K562 (cell line): ENCODE measurements at regions not wholly inside any gene's neighbourhood (a gene's known extent, or its start where the extent isn't known, plus 50 kb on each side); places are given as distances from the start of the nearest gene placed in this dataset.

Experiments used
- ARID1B ChIP-seq: fragments of 450-650 bp; IDR thresholded peaks from 2 replicates; pipeline ENCODE4 v1.6.1; 2016; ENCODE audit warnings: antibody characterized with exemption, mild to moderate bottlenecking, inconsistent platforms
- BRF1 ChIP-seq: IDR thresholded peaks from 3 replicates; pipeline ENCODE4 v1.6.1; 2011; ENCODE audit warnings: borderline replicate concordance, mild to moderate bottlenecking; ENCODE audit not compliant: insufficient read length; ENCODE audit errors: extremely low read depth
- CEBPB ChIP-seq: fragments of 450-650 bp; IDR thresholded peaks from 2 replicates; pipeline ENCODE4 v1.6.1; 2016; ENCODE audit warnings: missing genetic modification characterization, missing compliant biosample characterization
- EZH2 ChIP-seq: IDR thresholded peaks from 2 replicates; pipeline ENCODE4 v1.6.1; 2012; ENCODE audit warnings: low read depth, mild to moderate bottlenecking, inconsistent platforms, low read length, borderline replicate concordance
- MEF2D ChIP-seq: conservative IDR thresholded peaks from 2 replicates; pipeline ENCODE4 v1.6.1; 2016; ENCODE audit warnings: low read depth, missing genetic modification characterization, missing compliant biosample characterization
- NCOR1 ChIP-seq: fragments of 450-650 bp; IDR thresholded peaks from 2 replicates; pipeline ENCODE4 v1.6.1; 2016; ENCODE audit warnings: mild to moderate bottlenecking, moderate library complexity
- NFXL1 ChIP-seq: fragments of 450-650 bp; formaldehyde crosslinking; IDR thresholded peaks from 2 replicates; pipeline ENCODE4 v1.4.0; 2021; ENCODE audit warnings: mild to moderate bottlenecking
- RAD51 ChIP-seq: fragments of 450-650 bp; IDR thresholded peaks from 2 replicates; pipeline ENCODE4 v1.7.1; 2016; ENCODE audit warnings: low read depth, mild to moderate bottlenecking, borderline replicate concordance
- TF ChIP-seq, protein P1 (sequence below): fragments of 450-650 bp; conservative IDR thresholded peaks from 2 replicates; pipeline ENCODE4 v1.6.1; 2016; ENCODE audit warnings: missing genetic modification characterization, low read depth, mild to moderate bottlenecking, control low read depth, missing compliant biosample characterization
- TF ChIP-seq, protein P2 (sequence below), 3 experiments: IDR thresholded peaks in 2 of 3; conservative IDR thresholded peaks in 1 of 3; 2 replicates each; pipeline ENCODE4 v1.5.1; 2011 to 2012; ENCODE audit warnings: low read length in 3 of 3, mild to moderate bottlenecking in 3 of 3, control low read depth in 2 of 3, improper control_type of control experiment in 1 of 3, inconsistent platforms in 1 of 3, low read depth in 1 of 3, mixed read lengths in 1 of 3, moderate library complexity in 1 of 3; ENCODE audit not compliant: insufficient read depth in 2 of 3
- TF ChIP-seq, protein P3 (sequence below), 2 experiments: fragments of 450-650 bp in 1 of 2; IDR thresholded peaks; 2 replicates each; pipeline ENCODE4 v1.6.1; 2011 to 2017; ENCODE audit warnings: low read depth in 2 of 2, antibody characterized with exemption in 1 of 2, borderline replicate concordance in 1 of 2, low read length in 1 of 2, mild to moderate bottlenecking in 1 of 2, mixed read lengths in 1 of 2; ENCODE audit not compliant: control insufficient read depth in 1 of 2
- TF ChIP-seq, protein P4 (sequence below): sonication (generic); formaldehyde crosslinking; IDR thresholded peaks from 2 replicates; pipeline ENCODE4 v1.5.0; 2020; ENCODE audit warnings: missing genetic modification reagents
- TF ChIP-seq, protein P5 (sequence below): IDR thresholded peaks from 2 replicates; pipeline ENCODE4 v1.6.1; 2012; ENCODE audit warnings: low read depth, low read length, improper control_type of control experiment, borderline replicate concordance

DNA sequence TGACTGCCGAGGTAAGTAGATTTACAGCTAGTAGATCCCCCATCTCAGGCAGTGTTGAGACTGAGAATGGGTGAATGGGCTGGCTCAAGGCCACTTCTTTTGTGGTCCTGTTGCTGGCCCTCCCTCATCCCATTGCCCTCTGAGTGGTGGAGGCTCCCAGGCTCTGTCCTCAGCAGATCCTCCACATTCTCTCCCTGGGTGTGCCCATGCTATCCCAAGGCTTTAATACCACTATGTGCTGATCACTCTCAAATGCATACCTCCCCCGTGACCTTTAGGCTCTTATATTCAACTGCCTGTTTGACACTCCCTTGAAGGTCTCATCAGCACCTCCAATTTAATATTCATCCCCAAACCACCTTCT, 271.8 kb downstream of the GLI2 start:
- TF ChIP-seq, protein P1, sequence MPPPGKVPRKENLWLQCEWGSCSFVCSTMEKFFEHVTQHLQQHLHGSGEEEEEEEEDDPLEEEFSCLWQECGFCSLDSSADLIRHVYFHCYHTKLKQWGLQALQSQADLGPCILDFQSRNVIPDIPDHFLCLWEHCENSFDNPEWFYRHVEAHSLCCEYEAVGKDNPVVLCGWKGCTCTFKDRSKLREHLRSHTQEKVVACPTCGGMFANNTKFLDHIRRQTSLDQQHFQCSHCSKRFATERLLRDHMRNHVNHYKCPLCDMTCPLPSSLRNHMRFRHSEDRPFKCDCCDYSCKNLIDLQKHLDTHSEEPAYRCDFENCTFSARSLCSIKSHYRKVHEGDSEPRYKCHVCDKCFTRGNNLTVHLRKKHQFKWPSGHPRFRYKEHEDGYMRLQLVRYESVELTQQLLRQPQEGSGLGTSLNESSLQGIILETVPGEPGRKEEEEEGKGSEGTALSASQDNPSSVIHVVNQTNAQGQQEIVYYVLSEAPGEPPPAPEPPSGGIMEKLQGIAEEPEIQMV (tag) = no peak
- TF ChIP-seq, protein P2, sequence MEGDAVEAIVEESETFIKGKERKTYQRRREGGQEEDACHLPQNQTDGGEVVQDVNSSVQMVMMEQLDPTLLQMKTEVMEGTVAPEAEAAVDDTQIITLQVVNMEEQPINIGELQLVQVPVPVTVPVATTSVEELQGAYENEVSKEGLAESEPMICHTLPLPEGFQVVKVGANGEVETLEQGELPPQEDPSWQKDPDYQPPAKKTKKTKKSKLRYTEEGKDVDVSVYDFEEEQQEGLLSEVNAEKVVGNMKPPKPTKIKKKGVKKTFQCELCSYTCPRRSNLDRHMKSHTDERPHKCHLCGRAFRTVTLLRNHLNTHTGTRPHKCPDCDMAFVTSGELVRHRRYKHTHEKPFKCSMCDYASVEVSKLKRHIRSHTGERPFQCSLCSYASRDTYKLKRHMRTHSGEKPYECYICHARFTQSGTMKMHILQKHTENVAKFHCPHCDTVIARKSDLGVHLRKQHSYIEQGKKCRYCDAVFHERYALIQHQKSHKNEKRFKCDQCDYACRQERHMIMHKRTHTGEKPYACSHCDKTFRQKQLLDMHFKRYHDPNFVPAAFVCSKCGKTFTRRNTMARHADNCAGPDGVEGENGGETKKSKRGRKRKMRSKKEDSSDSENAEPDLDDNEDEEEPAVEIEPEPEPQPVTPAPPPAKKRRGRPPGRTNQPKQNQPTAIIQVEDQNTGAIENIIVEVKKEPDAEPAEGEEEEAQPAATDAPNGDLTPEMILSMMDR (IDR thresholded peaks at IDR 0.05 in 2 of 3, conservative IDR thresholded peaks at IDR 0.05 in 1 of 3; ENCODE audit: insufficient read depth in 2 of 3, low read depth in 1 of 3, low read length in 3 of 3) = no peak
- TF ChIP-seq EZH2 (no peak), NCOR1 (no peak), RAD51 (no peak), NFXL1 (no peak), ARID1B (no peak), CEBPB (tag) (no peak), MEF2D (tag) (no peak), BRF1 (no peak)
- TF ChIP-seq, protein P3, sequence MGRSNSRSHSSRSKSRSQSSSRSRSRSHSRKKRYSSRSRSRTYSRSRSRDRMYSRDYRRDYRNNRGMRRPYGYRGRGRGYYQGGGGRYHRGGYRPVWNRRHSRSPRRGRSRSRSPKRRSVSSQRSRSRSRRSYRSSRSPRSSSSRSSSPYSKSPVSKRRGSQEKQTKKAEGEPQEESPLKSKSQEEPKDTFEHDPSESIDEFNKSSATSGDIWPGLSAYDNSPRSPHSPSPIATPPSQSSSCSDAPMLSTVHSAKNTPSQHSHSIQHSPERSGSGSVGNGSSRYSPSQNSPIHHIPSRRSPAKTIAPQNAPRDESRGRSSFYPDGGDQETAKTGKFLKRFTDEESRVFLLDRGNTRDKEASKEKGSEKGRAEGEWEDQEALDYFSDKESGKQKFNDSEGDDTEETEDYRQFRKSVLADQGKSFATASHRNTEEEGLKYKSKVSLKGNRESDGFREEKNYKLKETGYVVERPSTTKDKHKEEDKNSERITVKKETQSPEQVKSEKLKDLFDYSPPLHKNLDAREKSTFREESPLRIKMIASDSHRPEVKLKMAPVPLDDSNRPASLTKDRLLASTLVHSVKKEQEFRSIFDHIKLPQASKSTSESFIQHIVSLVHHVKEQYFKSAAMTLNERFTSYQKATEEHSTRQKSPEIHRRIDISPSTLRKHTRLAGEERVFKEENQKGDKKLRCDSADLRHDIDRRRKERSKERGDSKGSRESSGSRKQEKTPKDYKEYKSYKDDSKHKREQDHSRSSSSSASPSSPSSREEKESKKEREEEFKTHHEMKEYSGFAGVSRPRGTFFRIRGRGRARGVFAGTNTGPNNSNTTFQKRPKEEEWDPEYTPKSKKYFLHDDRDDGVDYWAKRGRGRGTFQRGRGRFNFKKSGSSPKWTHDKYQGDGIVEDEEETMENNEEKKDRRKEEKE (IDR thresholded peaks at IDR 0.05; ENCODE audit: borderline replicate concordance in 1 of 2, control insufficient read depth in 1 of 2, low read depth in 2 of 2, low read length in 1 of 2) = no peak
- TF ChIP-seq, protein P4, sequence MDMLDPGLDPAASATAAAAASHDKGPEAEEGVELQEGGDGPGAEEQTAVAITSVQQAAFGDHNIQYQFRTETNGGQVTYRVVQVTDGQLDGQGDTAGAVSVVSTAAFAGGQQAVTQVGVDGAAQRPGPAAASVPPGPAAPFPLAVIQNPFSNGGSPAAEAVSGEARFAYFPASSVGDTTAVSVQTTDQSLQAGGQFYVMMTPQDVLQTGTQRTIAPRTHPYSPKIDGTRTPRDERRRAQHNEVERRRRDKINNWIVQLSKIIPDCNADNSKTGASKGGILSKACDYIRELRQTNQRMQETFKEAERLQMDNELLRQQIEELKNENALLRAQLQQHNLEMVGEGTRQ (CRISPR knock-in tag) = no peak
- TF ChIP-seq, protein P5, sequence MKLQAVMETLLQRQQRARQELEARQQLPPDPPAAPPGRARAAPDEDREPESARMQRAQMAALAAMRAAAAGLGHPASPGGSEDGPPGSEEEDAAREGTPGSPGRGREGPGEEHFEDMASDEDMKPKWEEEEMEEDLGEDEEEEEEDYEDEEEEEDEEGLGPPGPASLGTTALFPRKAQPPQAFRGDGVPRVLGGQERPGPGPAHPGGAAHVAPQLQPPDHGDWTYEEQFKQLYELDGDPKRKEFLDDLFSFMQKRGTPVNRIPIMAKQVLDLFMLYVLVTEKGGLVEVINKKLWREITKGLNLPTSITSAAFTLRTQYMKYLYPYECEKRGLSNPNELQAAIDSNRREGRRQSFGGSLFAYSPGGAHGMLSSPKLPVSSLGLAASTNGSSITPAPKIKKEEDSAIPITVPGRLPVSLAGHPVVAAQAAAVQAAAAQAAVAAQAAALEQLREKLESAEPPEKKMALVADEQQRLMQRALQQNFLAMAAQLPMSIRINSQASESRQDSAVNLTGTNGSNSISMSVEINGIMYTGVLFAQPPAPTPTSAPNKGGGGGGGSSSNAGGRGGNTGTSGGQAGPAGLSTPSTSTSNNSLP = no peak
